ENCODE measurements at regions not wholly inside any gene's neighbourhood (a gene's known extent, or its start where the extent isn't known, plus 50 kb on each side); places are given as distances from the start of the nearest gene placed in this dataset.

DNA sequence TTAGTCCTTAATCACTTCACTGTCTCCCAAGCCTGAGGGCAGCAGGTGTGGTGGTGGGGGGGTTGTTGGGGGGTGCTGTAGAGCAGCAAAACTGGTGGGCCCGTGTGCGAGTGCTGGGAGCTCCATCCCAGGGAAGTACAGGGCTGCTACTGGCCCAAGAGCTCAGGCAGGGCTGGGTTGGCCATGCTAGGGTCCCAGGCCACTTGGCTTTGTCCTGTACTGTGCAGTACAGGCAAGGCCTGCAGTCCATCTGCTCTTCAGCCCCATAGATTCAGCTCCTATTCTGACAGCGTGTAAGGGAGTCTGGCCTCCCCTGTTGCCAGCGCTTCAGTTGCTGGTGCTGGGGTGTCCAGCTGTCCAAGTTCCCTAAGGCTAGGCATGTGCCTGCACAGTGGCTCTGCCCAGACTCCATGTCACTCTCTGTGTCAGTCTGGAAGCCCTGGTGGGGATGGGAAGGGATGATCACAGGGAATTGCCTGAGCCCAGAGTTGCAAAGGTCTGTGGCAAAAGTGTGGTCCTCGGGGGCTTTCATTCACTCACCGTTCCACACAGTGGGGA, 1261.7 kb downstream of the EFNB2 start:
- H3K27ac ChIP-seq (replicated peaks; ENCODE audit: low read length) = no peak overlapping the region
- H2AFZ ChIP-seq (ENCODE audit: low read length) = peak overlapping the region; percentile 66

DNA sequence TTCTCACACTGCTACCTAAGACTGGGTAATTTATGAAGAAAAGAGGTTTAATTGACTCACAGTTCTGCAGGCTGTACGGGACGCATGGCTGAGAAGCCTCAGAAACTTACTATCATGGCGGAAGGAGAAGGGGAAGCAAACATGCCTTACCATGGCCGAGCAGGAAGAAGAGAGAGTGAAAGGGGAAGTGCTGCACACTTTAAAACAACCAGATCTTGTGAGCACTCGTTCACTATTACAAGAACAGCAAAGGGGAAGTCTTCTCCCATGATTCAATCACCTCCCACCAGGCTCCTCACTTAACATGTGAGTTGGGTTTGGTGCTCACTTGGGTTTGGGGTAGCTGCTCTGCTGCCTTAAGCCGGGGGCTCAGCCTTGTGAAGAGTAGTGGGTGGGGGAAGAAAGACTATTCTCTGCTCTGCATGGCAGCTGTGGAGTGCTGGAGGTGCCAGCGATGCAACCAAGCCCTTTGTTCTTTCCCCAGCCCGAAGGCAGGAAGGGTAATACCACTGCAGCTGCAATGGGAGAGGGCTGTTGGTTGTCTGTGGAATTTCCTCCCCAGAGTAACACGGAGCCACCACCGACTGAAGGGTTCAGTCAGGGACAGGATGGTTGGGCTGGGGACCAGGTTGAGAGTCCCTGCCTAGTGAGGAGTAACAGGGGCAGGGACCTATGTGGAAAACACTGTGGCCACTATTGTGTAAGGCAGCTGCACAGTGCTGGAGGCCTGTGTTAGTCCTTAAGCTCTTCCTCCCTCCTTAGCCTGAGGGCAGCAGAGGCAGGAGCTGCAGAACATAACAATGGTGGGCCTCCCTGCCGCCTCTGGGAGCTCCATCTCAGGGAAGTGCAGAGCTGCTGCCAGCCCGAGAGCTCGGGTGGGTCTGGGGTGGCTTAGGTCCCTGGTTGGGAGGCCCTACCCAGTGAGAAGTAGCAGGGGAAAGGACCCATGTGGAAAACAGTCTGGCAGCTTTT, 1262.5 kb downstream of the EFNB2 start:
- no peak overlapping the region for H3K4me2 ChIP-seq (ENCODE audit: insufficient read depth, low read length, poor library complexity, severe bottlenecking)
- no peak overlapping the region for H3K4ac ChIP-seq (ENCODE audit: low read length)
- H3K79me1 ChIP-seq (ENCODE audit: low read depth, low read length) = no peaks in the 10 kb centered on the region
- H3K4me3 ChIP-seq (ENCODE audit: low read length in 2 of 2) = no peak overlapping the region
- H2AK5ac ChIP-seq (ENCODE audit: low read depth, low read length) = peak overlapping the region; percentile 8
- H3K18ac ChIP-seq (ENCODE audit: low read length) = peak overlapping the region; percentile 55
- peaks cover 0 to 6% of the 10 kb centered on the region in 2 donors for H3K9me3 ChIP-seq (replicated peaks in 1 of 2; ENCODE audit: control insufficient read depth in 2 of 2, insufficient read depth in 1 of 2, low read depth in 1 of 2, low read length in 2 of 2)
- peak overlapping the region; percentile 90 for H2BK12ac ChIP-seq (ENCODE audit: low read length)
- H2AFZ ChIP-seq (ENCODE audit: low read length) = peak overlapping the region; percentile 66
- H2BK120ac ChIP-seq (ENCODE audit: low read depth, low read length) = no peak overlapping the region
- no peak for DNase-seq (ENCODE audit: low spot score)
- peak overlapping the region; percentile 16 for H2BK5ac ChIP-seq (ENCODE audit: low read length)
- no peak overlapping the region for H3K27ac ChIP-seq (replicated peaks; ENCODE audit: low read length)
- no peaks in the 10 kb centered on the region for H3K27me3 ChIP-seq (ENCODE audit: control insufficient read depth in 3 of 3, insufficient read depth in 3 of 3, low read depth in 1 of 3, low read length in 3 of 3)
- no peaks in the 10 kb centered on the region for H3K4me1 ChIP-seq (ENCODE audit: control insufficient read depth in 2 of 2, insufficient read depth in 1 of 2, low read depth in 1 of 2, low read length in 2 of 2)
- H2BK15ac ChIP-seq (ENCODE audit: low read length) = no peak overlapping the region
- no CpG with 5 or more reads among the region's 13 CpGs for WGBS, 2 donors (ENCODE audit: extremely low coverage in 2 of 2, insufficient read length in 2 of 2, insufficient replicate concordance in 1 of 2)
- H4K91ac ChIP-seq (ENCODE audit: low read depth, low read length, poor library complexity) = no peak overlapping the region
- no peak overlapping the region for H3K9ac ChIP-seq (ENCODE audit: low read depth, low read length, poor library complexity)
- H3K36me3 ChIP-seq (replicated peaks in 1 of 2; ENCODE audit: control insufficient read depth in 2 of 2, insufficient read depth in 2 of 2, low read length in 2 of 2) = no peaks in the 10 kb centered on the region
- H3K14ac ChIP-seq (ENCODE audit: low read length) = no peak overlapping the region
- no peak overlapping the region for H4K8ac ChIP-seq (ENCODE audit: low read depth, low read length)
- no peak overlapping the region for H3K23ac ChIP-seq (ENCODE audit: low read depth, low read length, poor library complexity)

More for the DNA sequence above, 1261.7 kb downstream of the EFNB2 start:
- Histone ChIP-seq H3K4me2 (ENCODE audit: insufficient read depth, low read length, poor library complexity, severe bottlenecking) (no peak overlapping the region), H4K8ac (ENCODE audit: low read depth, low read length) (no peak overlapping the region), H3K36me3 (replicated peaks in 1 of 2; ENCODE audit: control insufficient read depth in 2 of 2, insufficient read depth in 2 of 2, low read length in 2 of 2) (no peaks in the 10 kb centered on the region), H3K23ac (ENCODE audit: low read depth, low read length, poor library complexity) (no peak overlapping the region), H2BK15ac (ENCODE audit: low read length) (no peak overlapping the region), H3K79me1 (ENCODE audit: low read depth, low read length) (no peaks in the 10 kb centered on the region), H3K9ac (ENCODE audit: low read depth, low read length, poor library complexity) (no peak overlapping the region), H3K27me3 (ENCODE audit: control insufficient read depth in 3 of 3, insufficient read depth in 3 of 3, low read depth in 1 of 3, low read length in 3 of 3) (no peaks in the 10 kb centered on the region), H2BK5ac (ENCODE audit: low read length) (no peak overlapping the region), H3K4me1 (ENCODE audit: control insufficient read depth in 2 of 2, insufficient read depth in 1 of 2, low read depth in 1 of 2, low read length in 2 of 2) (peaks cover 0 to 2% of the 10 kb centered on the region in 2 donors), H3K4ac (ENCODE audit: low read length) (no peak overlapping the region), H3K9me3 (replicated peaks in 1 of 2; ENCODE audit: control insufficient read depth in 2 of 2, insufficient read depth in 1 of 2, low read depth in 1 of 2, low read length in 2 of 2) (peaks cover 0 to 6% of the 10 kb centered on the region in 2 donors), H2BK120ac (ENCODE audit: low read depth, low read length) (no peak overlapping the region), H2AK5ac (ENCODE audit: low read depth, low read length) (no peak overlapping the region), H3K14ac (ENCODE audit: low read length) (no peak overlapping the region), H3K18ac (ENCODE audit: low read length) (peak overlapping the region; percentile 44), H4K91ac (ENCODE audit: low read depth, low read length, poor library complexity) (no peak overlapping the region), H2BK12ac (ENCODE audit: low read length) (no peak overlapping the region), H3K4me3 (ENCODE audit: low read length in 2 of 2) (no peak overlapping the region)
- no CpG with 5 or more reads among the region's 6 CpGs for WGBS, 2 donors (ENCODE audit: extremely low coverage in 2 of 2, insufficient read length in 2 of 2, insufficient replicate concordance in 1 of 2)
- no peak for DNase-seq (ENCODE audit: low spot score)

DNA sequence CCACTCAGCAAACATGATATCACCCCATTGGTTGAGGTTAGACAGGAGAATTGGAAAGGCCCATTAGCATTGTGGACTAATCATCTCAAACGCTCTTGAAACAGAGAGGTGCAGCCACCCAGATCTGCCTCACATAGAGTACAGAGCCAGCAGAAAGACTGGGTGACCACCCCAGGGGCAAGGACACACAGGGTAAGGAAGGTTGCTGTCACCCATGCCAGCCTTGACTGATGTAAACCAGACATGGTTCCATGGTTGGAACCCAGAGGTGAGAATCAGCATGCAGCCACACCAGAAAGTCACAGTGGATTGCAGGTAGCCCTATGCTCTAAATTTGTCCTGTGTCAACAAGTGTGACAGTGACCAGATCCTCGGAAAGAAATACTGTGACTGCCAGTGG, 1268.8 kb downstream of the EFNB2 start:
- no peak overlapping the region for H2AK5ac ChIP-seq (ENCODE audit: low read depth, low read length)
- no CpG with 5 or more reads among the region's 2 CpGs for WGBS, 2 donors (ENCODE audit: extremely low coverage in 2 of 2, insufficient read length in 2 of 2, insufficient replicate concordance in 1 of 2)
- H3K27ac ChIP-seq (replicated peaks; ENCODE audit: low read length) = no peak overlapping the region

GRCh38 chr13:105262579-105262978, 1272.9 kb downstream of the EFNB2 start:
- Histone ChIP-seq H3K4me2 (ENCODE audit: insufficient read depth, low read length, poor library complexity, severe bottlenecking) (no peak overlapping the region), H4K91ac (ENCODE audit: low read depth, low read length, poor library complexity) (no peak overlapping the region), H2BK15ac (ENCODE audit: low read length) (no peak overlapping the region), H3K4ac (ENCODE audit: low read length) (no peak overlapping the region), H3K14ac (ENCODE audit: low read length) (no peak overlapping the region), H3K4me1 (ENCODE audit: control insufficient read depth in 2 of 2, insufficient read depth in 1 of 2, low read depth in 1 of 2, low read length in 2 of 2) (no peaks in the 10 kb centered on the region), H3K27me3 (ENCODE audit: control insufficient read depth in 3 of 3, insufficient read depth in 3 of 3, low read depth in 1 of 3, low read length in 3 of 3) (no peaks in the 10 kb centered on the region), H4K8ac (ENCODE audit: low read depth, low read length) (no peak overlapping the region), H3K79me1 (ENCODE audit: low read depth, low read length) (no peaks in the 10 kb centered on the region), H3K9me3 (replicated peaks in 1 of 2; ENCODE audit: control insufficient read depth in 2 of 2, insufficient read depth in 1 of 2, low read depth in 1 of 2, low read length in 2 of 2) (no peaks in the 10 kb centered on the region), H2AFZ (ENCODE audit: low read length) (no peak overlapping the region), H3K9ac (ENCODE audit: low read depth, low read length, poor library complexity) (no peak overlapping the region), H3K18ac (ENCODE audit: low read length) (no peak overlapping the region), H2BK5ac (ENCODE audit: low read length) (no peak overlapping the region), H3K36me3 (replicated peaks in 1 of 2; ENCODE audit: control insufficient read depth in 2 of 2, insufficient read depth in 2 of 2, low read length in 2 of 2) (no peaks in the 10 kb centered on the region), H2BK12ac (ENCODE audit: low read length) (no peak overlapping the region), H2BK120ac (ENCODE audit: low read depth, low read length) (no peak overlapping the region), H3K4me3 (ENCODE audit: low read length in 2 of 2) (no peak overlapping the region), H2AK5ac (ENCODE audit: low read depth, low read length) (no peak overlapping the region), H3K23ac (ENCODE audit: low read depth, low read length, poor library complexity) (no peak overlapping the region), H3K27ac (replicated peaks; ENCODE audit: low read length) (no peak overlapping the region)
- DNase-seq (ENCODE audit: low spot score) = no peak
- no CpG with 5 or more reads among the region's 2 CpGs for WGBS, 2 donors (ENCODE audit: extremely low coverage in 2 of 2, insufficient read length in 2 of 2, insufficient replicate concordance in 1 of 2)

More for the DNA sequence above, 1268.8 kb downstream of the EFNB2 start:
- no peak overlapping the region for H2BK15ac ChIP-seq (ENCODE audit: low read length)
- no peaks in the 10 kb centered on the region for H3K36me3 ChIP-seq (replicated peaks in 1 of 2; ENCODE audit: control insufficient read depth in 2 of 2, insufficient read depth in 2 of 2, low read length in 2 of 2)
- no peaks in the 10 kb centered on the region for H3K4me1 ChIP-seq (ENCODE audit: control insufficient read depth in 2 of 2, insufficient read depth in 1 of 2, low read depth in 1 of 2, low read length in 2 of 2)
- no peak overlapping the region for H3K4me3 ChIP-seq (ENCODE audit: low read length in 2 of 2)
- H3K23ac ChIP-seq (ENCODE audit: low read depth, low read length, poor library complexity) = no peak overlapping the region
- H3K27me3 ChIP-seq (ENCODE audit: control insufficient read depth in 3 of 3, insufficient read depth in 3 of 3, low read depth in 1 of 3, low read length in 3 of 3) = no peaks in the 10 kb centered on the region
- H3K4ac ChIP-seq (ENCODE audit: low read length) = no peak overlapping the region
- H3K9me3 ChIP-seq (replicated peaks in 1 of 2; ENCODE audit: control insufficient read depth in 2 of 2, insufficient read depth in 1 of 2, low read depth in 1 of 2, low read length in 2 of 2) = peaks cover 0 to 6% of the 10 kb centered on the region in 2 donors
- DNase-seq (ENCODE audit: low spot score) = no peak
- H4K8ac ChIP-seq (ENCODE audit: low read depth, low read length) = no peak overlapping the region
- no peak overlapping the region for H4K91ac ChIP-seq (ENCODE audit: low read depth, low read length, poor library complexity)
- no peak overlapping the region for H2BK120ac ChIP-seq (ENCODE audit: low read depth, low read length)
- H2BK12ac ChIP-seq (ENCODE audit: low read length) = no peak overlapping the region
- H3K18ac ChIP-seq (ENCODE audit: low read length) = no peak overlapping the region
- no peaks in the 10 kb centered on the region for H3K79me1 ChIP-seq (ENCODE audit: low read depth, low read length)
- H3K14ac ChIP-seq (ENCODE audit: low read length) = no peak overlapping the region
- H3K4me2 ChIP-seq (ENCODE audit: insufficient read depth, low read length, poor library complexity, severe bottlenecking) = no peak overlapping the region
- no peak overlapping the region for H3K9ac ChIP-seq (ENCODE audit: low read depth, low read length, poor library complexity)
- H2AFZ ChIP-seq (ENCODE audit: low read length) = no peak overlapping the region
- no peak overlapping the region for H2BK5ac ChIP-seq (ENCODE audit: low read length)

All from neuronal stem cell (in vitro differentiated cells).